SW 1271 (cell line): ENCODE measurements at regions not wholly inside any gene's neighbourhood (a gene's known extent, or its start where the extent isn't known, plus 50 kb on each side); places are given as distances from the start of the nearest gene placed in this dataset.
"Not testable (repeated sequence)": the region's sequence is repeated elsewhere in the genome, so short reads cannot be mapped to it uniquely, and the experiment has no call there.

Source experiments
- DNase-seq, 2 experiments: peaks; one replicate each; lab custom pipeline; 2025; lab: John Stamatoyannopoulos, UW

- no peak for DNase-seq
Measured at GRCh38 chr11:80943226-80943625, 1502.4 kb upstream of the TENM4 start.

- DNase-seq = no peak
Measured at GRCh38 chr11:80937842-80938241, 1497.0 kb upstream of the TENM4 start.

- no peak for DNase-seq
Measured at GRCh38 chr11:80930038-80930437, 1489.2 kb upstream of the TENM4 start.

GRCh38 chr11:80929031-80929805 is 1488.4 kb upstream of the TENM4 start:
- no peak for DNase-seq

GRCh38 chr11:80925321-80925720 is 1484.5 kb upstream of the TENM4 start:
- DNase-seq = no peak

GRCh38 chr11:80921310-80921709 is 1480.5 kb upstream of the TENM4 start:
- not testable (repeated sequence) for DNase-seq

GRCh38 chr11:80916173-80916798 is 1475.5 kb upstream of the TENM4 start:
- no peak for DNase-seq

GRCh38 chr11:80914311-80914710 is 1473.5 kb upstream of the TENM4 start:
- DNase-seq = no peak

- no peak for DNase-seq
Measured at GRCh38 chr11:80911666-80912065, 1470.8 kb upstream of the TENM4 start.

GRCh38 chr11:80900265-80900664 is 1459.4 kb upstream of the TENM4 start:
- DNase-seq = no peak

- DNase-seq = no peak
Measured at GRCh38 chr11:80899381-80899780, 1458.6 kb upstream of the TENM4 start.

GRCh38 chr11:80898910-80899309 is 1458.1 kb upstream of the TENM4 start:
- no peak for DNase-seq

- DNase-seq = no peak
Measured at GRCh38 chr11:80886684-80887083, 1445.9 kb upstream of the TENM4 start.

GRCh38 chr11:80873310-80873999 is 1432.6 kb upstream of the TENM4 start:
- DNase-seq = no peak

GRCh38 chr11:80872116-80872728 is 1431.4 kb upstream of the TENM4 start:
- DNase-seq = no peak

GRCh38 chr11:80868831-80869230 is 1428.0 kb upstream of the TENM4 start:
- no peak for DNase-seq

GRCh38 chr11:80862011-80862410 is 1421.2 kb upstream of the TENM4 start:
- DNase-seq = no peak

GRCh38 chr11:80861193-80861592 is 1420.4 kb upstream of the TENM4 start:
- DNase-seq = no peak

GRCh38 chr11:80860632-80861031 is 1419.8 kb upstream of the TENM4 start:
- no peak for DNase-seq

GRCh38 chr11:80856066-80856465 is 1415.2 kb upstream of the TENM4 start:
- no peak for DNase-seq

GRCh38 chr11:80855426-80855825 is 1414.6 kb upstream of the TENM4 start:
- DNase-seq = no peak

- no peak for DNase-seq
Measured at GRCh38 chr11:80849253-80849652, 1408.4 kb upstream of the TENM4 start.

GRCh38 chr11:80846979-80847378 is 1406.1 kb upstream of the TENM4 start:
- DNase-seq = no peak
